HepG2 (cell line): ENCODE measurements at regions not wholly inside any gene's neighbourhood (a gene's known extent, or its start where the extent isn't known, plus 50 kb on each side); places are given as distances from the start of the nearest gene placed in this dataset.

ENCODE experiments used
- ATAC-seq: fragments of 200-7000 bp; cut with Tn5 transposase; 3 replicates; pipeline ENCODE4 v1.9.1; 2020; ENCODE audit warnings: mild to moderate bottlenecking, moderate library complexity
- BruUV-seq: library from RNA; stranded (reverse); fragments of 400-500 nt; replicated peaks from 2 replicates; lab custom pipeline; 2021; lab: Mats Ljungman, UMichigan
- CTCF ChIA-PET: fragments of 300-600 bp; formaldehyde crosslinking; extraction: SDS; loops from one replicate; lab custom pipeline; 2021; ENCODE audit warnings: low total read pairs, inconsistent platforms, low intra/inter-chr PET ratio; lab: Yijun Ruan, JAX
- POLR2A ChIA-PET: fragments of 350-600 bp; sonication (Branson Sonifier 250); formaldehyde crosslinking; loops from one replicate; lab custom pipeline; 2020; ENCODE audit warnings: antibody characterized with exemption, inconsistent platforms; lab: Yijun Ruan, JAX
- DNase-seq: peaks from one replicate; pipeline ENCODE4 v3.0.0-alpha.2; 2015; ENCODE audit warnings: low spot score
- FAIRE-seq: peaks from 3 replicates; lab custom pipeline; 2011; peaks lifted over from hg19 to GRCh38; lab: Jason Lieb, UNC
- H2AFZ ChIP-seq: one replicate; pipeline ENCODE4 v1.6.1; 2011; ENCODE audit warnings: low read length, inconsistent platforms
- H3K27ac ChIP-seq: fragments of 300-600 bp; 3 replicates; pipeline ENCODE4 v1.8.0; 2011; ENCODE audit warnings: mixed run types, mild to moderate bottlenecking, mixed read lengths, low read length, inconsistent platforms; ENCODE audit not compliant: insufficient read depth; ENCODE audit errors: extremely low read length
- H3K27me3 ChIP-seq, 2 experiments: fragments of 200-600 bp in 1 of 2; 2 replicates in 1 of 2; 3 replicates in 1 of 2; pipeline versions ENCODE4 v1.6.0 to v1.8.0; 2011; ENCODE audit warnings: low read length in 2 of 2, mild to moderate bottlenecking in 2 of 2, moderate library complexity in 2 of 2, inconsistent platforms in 1 of 2; ENCODE audit not compliant: insufficient read depth in 2 of 2, control insufficient read depth in 1 of 2
- H3K36me3 ChIP-seq, 2 experiments: fragments of 200-600 bp in 1 of 2; replicated peaks in 1 of 2; 2 replicates in 1 of 2; 3 replicates in 1 of 2; pipeline versions ENCODE4 v1.5.1 to v1.8.0; 2011; ENCODE audit warnings: low read length in 2 of 2, inconsistent platforms in 1 of 2; ENCODE audit not compliant: insufficient read depth in 2 of 2, control insufficient read depth in 1 of 2
- H3K4me1 ChIP-seq: 2 replicates; pipeline ENCODE4 v1.5.1; 2012; ENCODE audit warnings: low read length, inconsistent platforms; ENCODE audit not compliant: insufficient read depth
- H3K4me2 ChIP-seq: 2 replicates; pipeline ENCODE4 v1.6.0; 2011; ENCODE audit warnings: low read depth, low read length, inconsistent platforms
- H3K4me3 ChIP-seq, 3 experiments: fragments of 200-600 bp in 1 of 3; sonication (generic), shearing (Covaris generic) in 1 of 3; replicated peaks in 1 of 3; 2 replicates each; pipeline ENCODE4 v1.5.1; 2011 to 2016; ENCODE audit warnings: low read length in 3 of 3, inconsistent platforms in 2 of 3, low read depth in 2 of 3, mild to moderate bottlenecking in 2 of 3, control low read depth in 1 of 3, mixed read lengths in 1 of 3; ENCODE audit not compliant: insufficient read depth in 1 of 3
- H3K79me2 ChIP-seq: one replicate; pipeline ENCODE4 v1.6.1; 2011; ENCODE audit warnings: low read length, inconsistent platforms; ENCODE audit not compliant: insufficient read depth
- H3K9ac ChIP-seq: 2 replicates; pipeline ENCODE4 v1.6.0; 2011; ENCODE audit warnings: mild to moderate bottlenecking, low read depth, low read length, inconsistent platforms; ENCODE audit not compliant: insufficient read depth
- H3K9me3 ChIP-seq: 2 replicates; pipeline ENCODE4 v1.5.1; 2012; ENCODE audit warnings: mild to moderate bottlenecking, low read length
- H4K20me1 ChIP-seq: 2 replicates; pipeline ENCODE4 v1.6.0; 2011; ENCODE audit warnings: inconsistent platforms, mild to moderate bottlenecking, low read length, moderate library complexity; ENCODE audit not compliant: insufficient read depth
- CC2D1A ChIP-seq: sonication (generic); formaldehyde crosslinking; IDR thresholded peaks from 2 replicates; pipeline ENCODE4 v1.8.1; 2023; ENCODE audit warnings: mild to moderate bottlenecking, missing genetic modification reagents
- CEBPB ChIP-seq: IDR thresholded peaks from 2 replicates; pipeline ENCODE4 v1.6.1; 2011; ENCODE audit warnings: low read depth, low read length, improper control_type of control experiment, borderline replicate concordance
- FUBP1 ChIP-seq: sonication (generic); formaldehyde crosslinking; IDR thresholded peaks from 2 replicates; pipeline ENCODE4 v1.5.1; 2020; ENCODE audit warnings: missing genetic modification reagents, mild to moderate bottlenecking, borderline replicate concordance
- GATAD1 ChIP-seq: IDR thresholded peaks from 2 replicates; pipeline ENCODE4 v1.6.1; 2016; ENCODE audit warnings: missing genetic modification reagents, missing compliant biosample characterization
- GTF2F1 ChIP-seq: fragments of 150-350 bp; IDR thresholded peaks from 2 replicates; pipeline ENCODE4 v1.6.1; 2014; ENCODE audit warnings: low read length
- MAF1 ChIP-seq: sonication (generic); formaldehyde crosslinking; IDR thresholded peaks from 2 replicates; pipeline ENCODE4 v1.5.0; 2020; ENCODE audit warnings: missing genetic modification reagents, borderline replicate concordance
- NFE2L1 ChIP-seq: sonication (generic); formaldehyde crosslinking; IDR thresholded peaks from 2 replicates; pipeline ENCODE4 v1.4.0; 2020; ENCODE audit warnings: missing genetic modification reagents, mild to moderate bottlenecking, borderline replicate concordance
- NFIC ChIP-seq: IDR thresholded peaks from 2 replicates; pipeline ENCODE4 v1.6.1; 2012; ENCODE audit warnings: mild to moderate bottlenecking, low read length, inconsistent platforms
- NFKB2 ChIP-seq: sonication (generic); formaldehyde crosslinking; IDR thresholded peaks from 2 replicates; pipeline ENCODE4 v1.4.0; 2020; ENCODE audit warnings: missing genetic modification reagents, borderline replicate concordance
- POGZ ChIP-seq: sonication (generic); formaldehyde crosslinking; IDR thresholded peaks from 2 replicates; pipeline ENCODE4 v1.4.0; 2020; ENCODE audit warnings: mild to moderate bottlenecking, missing genetic modification reagents
- PRDM4 ChIP-seq: sonication (generic); formaldehyde crosslinking; IDR thresholded peaks from 2 replicates; pipeline ENCODE4 v1.9.0; 2021; ENCODE audit warnings: missing genetic modification reagents, borderline replicate concordance
- RFX1 ChIP-seq: fragments of 450-650 bp; IDR thresholded peaks from 2 replicates; pipeline ENCODE4 v1.6.1; 2017
- ZFYVE20 ChIP-seq: sonication (generic); formaldehyde crosslinking; IDR thresholded peaks from 2 replicates; pipeline ENCODE4 v1.8.0; 2023; ENCODE audit warnings: low read depth, mild to moderate bottlenecking, moderate library complexity, missing genetic modification reagents, borderline replicate concordance
- ZNF234 ChIP-seq: sonication (generic); formaldehyde crosslinking; conservative IDR thresholded peaks from 2 replicates; pipeline ENCODE4 v1.5.1; 2020; ENCODE audit warnings: mild to moderate bottlenecking, missing genetic modification reagents
- ZNF263 ChIP-seq: sonication (generic); formaldehyde crosslinking; IDR thresholded peaks from 2 replicates; pipeline ENCODE4 v1.4.0; 2020; ENCODE audit warnings: missing genetic modification reagents
- ZNF354B ChIP-seq: sonication (generic); formaldehyde crosslinking; IDR thresholded peaks from 2 replicates; pipeline ENCODE4 v1.8.0; 2022; ENCODE audit warnings: mild to moderate bottlenecking, missing genetic modification reagents
- ZNF510 ChIP-seq: sonication (generic); formaldehyde crosslinking; IDR thresholded peaks from 2 replicates; pipeline ENCODE4 v1.4.0; 2020; ENCODE audit warnings: low read depth, mild to moderate bottlenecking, missing genetic modification reagents
- ZNF841 ChIP-seq: sonication (generic); formaldehyde crosslinking; IDR thresholded peaks from 2 replicates; pipeline ENCODE4 v1.8.1; 2023; ENCODE audit warnings: missing genetic modification reagents, borderline replicate concordance
- WGBS: methylation state at CpG from one replicate; pipeline ENCODE4 v1.1.6; 2017; ENCODE audit warnings: low lambda C conversion rate; 5-methylcytosine and 5-hydroxymethylcytosine counted together
- in situ Hi-C: cut with HindIII; loops from 2 replicates; pipeline ENCODE4 v1.10.0; 2017; ENCODE audit warnings: low pct_unique_long_range_greater_than_20kb; ENCODE audit not compliant: extremely low pct_ligation_motif_present
- intact Hi-C: fragments of 100-400 bp; cut with micrococcal nuclease; formaldehyde crosslinking; loops from one replicate; pipeline ENCODE4 v1.10.0; 2022; ENCODE audit not compliant: unreplicated experiment
- TF ChIP-seq, protein P1 (sequence below): sonication (generic); formaldehyde crosslinking; IDR thresholded peaks from 2 replicates; pipeline ENCODE4 v1.4.0; 2020; ENCODE audit warnings: mild to moderate bottlenecking, missing genetic modification reagents

DNA sequence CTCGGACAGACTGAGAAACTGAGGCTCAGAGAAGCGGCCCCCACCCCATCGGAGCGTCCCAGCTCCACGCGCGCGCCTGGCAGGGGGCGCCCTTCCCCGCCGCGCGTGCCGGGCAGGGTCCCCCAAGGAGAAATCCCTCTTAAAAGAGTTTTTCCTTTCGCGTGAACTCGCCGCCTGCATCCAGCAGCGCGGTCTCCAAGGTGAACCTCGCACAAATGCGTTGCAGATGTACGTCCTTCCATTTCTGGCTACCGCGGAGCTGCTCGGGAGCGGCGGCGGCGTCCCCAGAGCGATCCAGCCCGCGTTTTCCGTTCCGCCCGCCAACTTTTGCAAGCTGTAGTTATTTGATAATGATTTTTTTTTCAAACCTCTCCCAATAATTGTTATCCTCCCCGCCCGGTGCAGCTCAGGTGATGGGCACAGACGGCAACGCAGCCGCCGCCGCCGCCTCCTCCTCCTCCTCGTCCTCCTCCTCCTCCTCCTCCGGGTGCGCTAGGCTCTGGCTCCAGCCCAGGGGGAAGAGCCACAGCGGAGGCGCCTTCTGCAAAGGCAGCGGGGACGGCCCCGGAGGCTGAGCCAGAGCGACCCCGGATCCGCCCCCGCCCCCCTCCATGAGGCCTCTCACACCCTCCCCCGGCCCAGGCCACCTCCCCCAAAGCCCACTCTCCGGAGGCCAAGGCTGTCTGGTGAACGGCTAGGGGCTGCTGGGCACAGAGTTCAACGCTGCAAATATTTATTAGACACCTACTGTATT, 74.0 kb upstream of the CUX1 start:
- 4% methylated on average over 41 of the region's 60 CpGs for WGBS
- Histone ChIP-seq H2AFZ (no peak overlapping the region), H4K20me1 (no peaks in the 10 kb centered on the region), H3K4me1 (peaks cover 19% of the 10 kb centered on the region), H3K27ac (no peak overlapping the region), H3K9ac (no peak overlapping the region), H3K79me2 (no peaks in the 10 kb centered on the region), H3K9me3 (no peaks in the 10 kb centered on the region), H3K4me2 (peak overlapping the region; percentile 78), H3K36me3 (no peaks in the 10 kb centered on the region), H3K27me3 (peaks cover 5 to 39% of the 10 kb centered on the region in 2 experiments; a peak in 4 of 5 replicates), H3K4me3 (peak overlapping the region; percentile 30 to 65 (median 36); a peak in 4 of 6 replicates)
- POLR2A ChIA-PET, result no interaction called here
- BruUV-seq, result no TSS peak
- CTCF ChIA-PET, result interaction anchor here (1.4 kb wide), 1 partner anchor 72 kb away, joined by 4 read pairs; no protein-coding TSS in a partner anchor
- no peak for FAIRE-seq
- ATAC-seq, result peak; percentile 69
- in situ Hi-C loops, result loop anchor here (5.0 kb wide), 1 partner anchor 74 kb away; the partner anchor contains the start of gene CUX1
- DNase-seq, result no peak
- intact Hi-C loops, result no loop called here
- no peak for TF ChIP-seq NFKB2
- TF ChIP-seq NFIC, result no peak
- TF ChIP-seq ZNF234 (CRISPR knock-in tag), result no peak
- TF ChIP-seq ZNF263 (CRISPR knock-in tag), result peak; percentile 90
- no peak for TF ChIP-seq PRDM4 (CRISPR knock-in tag)
- TF ChIP-seq, protein P1, sequence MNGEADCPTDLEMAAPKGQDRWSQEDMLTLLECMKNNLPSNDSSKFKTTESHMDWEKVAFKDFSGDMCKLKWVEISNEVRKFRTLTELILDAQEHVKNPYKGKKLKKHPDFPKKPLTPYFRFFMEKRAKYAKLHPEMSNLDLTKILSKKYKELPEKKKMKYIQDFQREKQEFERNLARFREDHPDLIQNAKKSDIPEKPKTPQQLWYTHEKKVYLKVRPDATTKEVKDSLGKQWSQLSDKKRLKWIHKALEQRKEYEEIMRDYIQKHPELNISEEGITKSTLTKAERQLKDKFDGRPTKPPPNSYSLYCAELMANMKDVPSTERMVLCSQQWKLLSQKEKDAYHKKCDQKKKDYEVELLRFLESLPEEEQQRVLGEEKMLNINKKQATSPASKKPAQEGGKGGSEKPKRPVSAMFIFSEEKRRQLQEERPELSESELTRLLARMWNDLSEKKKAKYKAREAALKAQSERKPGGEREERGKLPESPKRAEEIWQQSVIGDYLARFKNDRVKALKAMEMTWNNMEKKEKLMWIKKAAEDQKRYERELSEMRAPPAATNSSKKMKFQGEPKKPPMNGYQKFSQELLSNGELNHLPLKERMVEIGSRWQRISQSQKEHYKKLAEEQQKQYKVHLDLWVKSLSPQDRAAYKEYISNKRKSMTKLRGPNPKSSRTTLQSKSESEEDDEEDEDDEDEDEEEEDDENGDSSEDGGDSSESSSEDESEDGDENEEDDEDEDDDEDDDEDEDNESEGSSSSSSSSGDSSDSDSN (CRISPR knock-in tag), result 0 out of 2 replicates have a peak, but pooled peaks have one; percentile 27
- no peak for TF ChIP-seq CC2D1A (CRISPR knock-in tag)
- TF ChIP-seq POGZ (CRISPR knock-in tag), result no peak
- TF ChIP-seq CEBPB, result no peak
- TF ChIP-seq NFE2L1, result no peak
- TF ChIP-seq MAF1 (CRISPR knock-in tag), result no peak
- TF ChIP-seq FUBP1 (CRISPR knock-in tag), result no peak
- TF ChIP-seq ZFYVE20 (CRISPR knock-in tag), result no peak
- TF ChIP-seq GATAD1 (CRISPR knock-in tag), result no peak
- TF ChIP-seq RFX1, result no peak
- TF ChIP-seq ZNF510, result no peak
- TF ChIP-seq ZNF841, result no peak
- no peak for TF ChIP-seq GTF2F1
- TF ChIP-seq ZNF354B (CRISPR knock-in tag), result no peak
